ENCODE measurements at regions not wholly inside any gene's neighbourhood (a gene's known extent, or its start where the extent isn't known, plus 50 kb on each side); places are given as distances from the start of the nearest gene placed in this dataset.

GRCh38 chr4:106503116-106504050, 134.8 kb upstream of the GIMD1 start:
- no peak for ATAC-seq
- Mint-ChIP-seq H3K27ac (no peak overlapping the region), H3K27me3 (peaks cover 15% of the 10 kb centered on the region), H3K36me3 (no peaks in the 10 kb centered on the region), H3K4me3 (no peak overlapping the region), H3K9me3 (no peaks in the 10 kb centered on the region), H3K4me1 (peaks cover 6% of the 10 kb centered on the region)

- no peaks in the 10 kb centered on the region for H3K9me3 Mint-ChIP-seq
- H3K36me3 Mint-ChIP-seq: no peaks in the 10 kb centered on the region
- H3K4me3 Mint-ChIP-seq: no peak overlapping the region
- peaks cover 15% of the 10 kb centered on the region for H3K27me3 Mint-ChIP-seq
- H3K27ac Mint-ChIP-seq: no peak overlapping the region
- peak; percentile 47 for ATAC-seq
- H3K4me1 Mint-ChIP-seq: peaks cover 6% of the 10 kb centered on the region
Measured at GRCh38 chr4:106502106-106502699, 133.6 kb upstream of the GIMD1 start.

GRCh38 chr4:106497271-106497670, 128.7 kb upstream of the GIMD1 start:
- no peak for ATAC-seq
- Mint-ChIP-seq H3K4me3 (no peak overlapping the region), H3K27ac (no peak overlapping the region), H3K36me3 (no peaks in the 10 kb centered on the region), H3K9me3 (no peaks in the 10 kb centered on the region), H3K4me1 (peaks cover 4% of the 10 kb centered on the region), H3K27me3 (peaks cover 12% of the 10 kb centered on the region)

GRCh38 chr4:106496061-106496460, 127.5 kb upstream of the GIMD1 start:
- no peak overlapping the region for H3K4me3 Mint-ChIP-seq
- H3K27ac Mint-ChIP-seq: no peak overlapping the region
- peaks cover under 1% of the 10 kb centered on the region for H3K9me3 Mint-ChIP-seq
- no peaks in the 10 kb centered on the region for H3K36me3 Mint-ChIP-seq
- no peak for ATAC-seq
- no peaks in the 10 kb centered on the region for H3K27me3 Mint-ChIP-seq
- H3K4me1 Mint-ChIP-seq: no peaks in the 10 kb centered on the region

GRCh38 chr4:106495476-106495875, 126.9 kb upstream of the GIMD1 start:
- no peaks in the 10 kb centered on the region for H3K27me3 Mint-ChIP-seq
- peaks cover 2% of the 10 kb centered on the region for H3K9me3 Mint-ChIP-seq
- H3K36me3 Mint-ChIP-seq: no peaks in the 10 kb centered on the region
- no peak overlapping the region for H3K4me3 Mint-ChIP-seq
- no peaks in the 10 kb centered on the region for H3K4me1 Mint-ChIP-seq
- ATAC-seq: no peak
- no peak overlapping the region for H3K27ac Mint-ChIP-seq

- ATAC-seq: no peak
- Mint-ChIP-seq H3K27me3 (no peaks in the 10 kb centered on the region), H3K9me3 (peaks cover 2% of the 10 kb centered on the region), H3K4me3 (no peak overlapping the region), H3K4me1 (no peaks in the 10 kb centered on the region), H3K36me3 (no peaks in the 10 kb centered on the region), H3K27ac (no peak overlapping the region)
Measured at GRCh38 chr4:106494066-106494465, 125.5 kb upstream of the GIMD1 start.

GRCh38 chr4:106493086-106493485, 124.5 kb upstream of the GIMD1 start:
- Mint-ChIP-seq H3K4me3 (no peak overlapping the region), H3K27ac (no peak overlapping the region), H3K9me3 (peaks cover 2% of the 10 kb centered on the region), H3K36me3 (no peaks in the 10 kb centered on the region), H3K27me3 (peaks cover 3% of the 10 kb centered on the region), H3K4me1 (no peaks in the 10 kb centered on the region)
- no peak for ATAC-seq

- Mint-ChIP-seq H3K4me1 (no peaks in the 10 kb centered on the region), H3K9me3 (peaks cover 8% of the 10 kb centered on the region), H3K27ac (no peak overlapping the region), H3K36me3 (no peaks in the 10 kb centered on the region), H3K27me3 (peaks cover 28% of the 10 kb centered on the region), H3K4me3 (no peak overlapping the region)
- no peak for ATAC-seq
Measured at GRCh38 chr4:106486533-106486932, 118.0 kb upstream of the GIMD1 start.

- H3K9me3 Mint-ChIP-seq: peaks cover 6% of the 10 kb centered on the region
- no peaks in the 10 kb centered on the region for H3K4me1 Mint-ChIP-seq
- H3K27me3 Mint-ChIP-seq: peaks cover 20% of the 10 kb centered on the region
- H3K27ac Mint-ChIP-seq: no peak overlapping the region
- H3K4me3 Mint-ChIP-seq: no peak overlapping the region
- ATAC-seq: no peak
- H3K36me3 Mint-ChIP-seq: no peaks in the 10 kb centered on the region
Measured at GRCh38 chr4:106481801-106482200, 113.2 kb upstream of the GIMD1 start.

GRCh38 chr4:106478152-106478551, 109.6 kb upstream of the GIMD1 start:
- no peak overlapping the region for H3K27ac Mint-ChIP-seq
- ATAC-seq: no peak

GRCh38 chr4:106476741-106477140, 108.2 kb upstream of the GIMD1 start:
- Mint-ChIP-seq H3K27me3 (peaks cover 13% of the 10 kb centered on the region), H3K4me3 (no peak overlapping the region), H3K27ac (no peak overlapping the region), H3K9me3 (no peaks in the 10 kb centered on the region), H3K36me3 (no peaks in the 10 kb centered on the region), H3K4me1 (no peaks in the 10 kb centered on the region)
- ATAC-seq: no peak

More at GRCh38 chr4:106478152-106478551, 109.6 kb upstream of the GIMD1 start:
- Mint-ChIP-seq H3K9me3 (peaks cover 6% of the 10 kb centered on the region), H3K27me3 (peaks cover 12% of the 10 kb centered on the region), H3K4me1 (no peaks in the 10 kb centered on the region), H3K36me3 (no peaks in the 10 kb centered on the region), H3K4me3 (no peak overlapping the region)

GRCh38 chr4:106473515-106473914, 104.9 kb upstream of the GIMD1 start:
- peaks cover 3% of the 10 kb centered on the region for H3K9me3 Mint-ChIP-seq
- H3K27me3 Mint-ChIP-seq: peaks cover 9% of the 10 kb centered on the region
- no peak overlapping the region for H3K27ac Mint-ChIP-seq
- H3K4me3 Mint-ChIP-seq: no peak overlapping the region
- no peaks in the 10 kb centered on the region for H3K36me3 Mint-ChIP-seq
- no peak for ATAC-seq
- no peaks in the 10 kb centered on the region for H3K4me1 Mint-ChIP-seq

GRCh38 chr4:106471151-106471550, 102.6 kb upstream of the GIMD1 start:
- Mint-ChIP-seq H3K36me3 (no peaks in the 10 kb centered on the region), H3K9me3 (peaks cover 3% of the 10 kb centered on the region), H3K27ac (no peak overlapping the region), H3K27me3 (peaks cover 9% of the 10 kb centered on the region), H3K4me1 (no peaks in the 10 kb centered on the region), H3K4me3 (no peak overlapping the region)
- ATAC-seq: no peak

GRCh38 chr4:106463622-106464021, 95.0 kb upstream of the GIMD1 start:
- no peaks in the 10 kb centered on the region for H3K4me1 Mint-ChIP-seq
- H3K4me3 Mint-ChIP-seq: no peak overlapping the region
- no peaks in the 10 kb centered on the region for H3K36me3 Mint-ChIP-seq
- no peak for ATAC-seq
- peaks cover 7% of the 10 kb centered on the region for H3K9me3 Mint-ChIP-seq
- no peak overlapping the region for H3K27ac Mint-ChIP-seq
- no peaks in the 10 kb centered on the region for H3K27me3 Mint-ChIP-seq

- H3K27ac Mint-ChIP-seq: no peak overlapping the region
- no peaks in the 10 kb centered on the region for H3K27me3 Mint-ChIP-seq
- no peak overlapping the region for H3K4me3 Mint-ChIP-seq
- H3K9me3 Mint-ChIP-seq: no peaks in the 10 kb centered on the region
- H3K36me3 Mint-ChIP-seq: no peaks in the 10 kb centered on the region
- ATAC-seq: no peak
- H3K4me1 Mint-ChIP-seq: no peaks in the 10 kb centered on the region
Measured at GRCh38 chr4:106454581-106454980, 86.0 kb upstream of the GIMD1 start.

GRCh38 chr4:106454021-106454420, 85.4 kb upstream of the GIMD1 start:
- no peak overlapping the region for H3K4me3 Mint-ChIP-seq
- no peaks in the 10 kb centered on the region for H3K36me3 Mint-ChIP-seq
- no peaks in the 10 kb centered on the region for H3K9me3 Mint-ChIP-seq
- no peaks in the 10 kb centered on the region for H3K4me1 Mint-ChIP-seq
- no peaks in the 10 kb centered on the region for H3K27me3 Mint-ChIP-seq
- H3K27ac Mint-ChIP-seq: no peak overlapping the region
- ATAC-seq: no peak
